ENCODE measurements at regions not wholly inside any gene's neighbourhood (a gene's known extent, or its start where the extent isn't known, plus 50 kb on each side); places are given as distances from the start of the nearest gene placed in this dataset.

- no peak for TF ChIP-seq PLSCR1 (CRISPR knock-in tag; IDR thresholded peaks at IDR 0.05; ENCODE audit: borderline replicate concordance)
- TF ChIP-seq NFYB (CRISPR knock-in tag; IDR thresholded peaks at IDR 0.05), result no peak
- no peak for TF ChIP-seq ZNF329 (CRISPR knock-in tag; IDR thresholded peaks at IDR 0.05; ENCODE audit: low read depth)
- TF ChIP-seq ZNF354B (CRISPR knock-in tag; IDR thresholded peaks at IDR 0.05), result no peak
- no peak for TF ChIP-seq PBX2 (CRISPR knock-in tag; IDR thresholded peaks at IDR 0.05)
- no peak for TF ChIP-seq ZNF546 (CRISPR knock-in tag; conservative IDR thresholded peaks at IDR 0.05)
- TF ChIP-seq ZBTB7B (CRISPR knock-in tag; IDR thresholded peaks at IDR 0.05), result no peak
- TF ChIP-seq ZNF138 (CRISPR knock-in tag; IDR thresholded peaks at IDR 0.05; ENCODE audit: low read depth), result no peak
Measured at GRCh38 chrX:102859550-102859871, 77.6 kb upstream of the RAB40AL start (continued).

GRCh38 chrX:102860235-102860634 lies 76.8 kb upstream of the RAB40AL start:
- H3K4me2 ChIP-seq (ENCODE audit: low read depth, low read length), result no peak overlapping the region
- H3K9me3 ChIP-seq (ENCODE audit: low read length), result no peaks in the 10 kb centered on the region
- H3K79me2 ChIP-seq (ENCODE audit: insufficient read depth, low read length), result no peaks in the 10 kb centered on the region
- no peak overlapping the region for H3K4me3 ChIP-seq (replicated peaks in 1 of 3; ENCODE audit: insufficient read depth in 1 of 3, low read depth in 2 of 3, low read length in 3 of 3)
- BruUV-seq (replicated peaks), result no TSS peak
- FAIRE-seq, result no peak
- no peak for DNase-seq (ENCODE audit: low spot score)
- CTCF ChIA-PET (ENCODE audit: low intra/inter-chr PET ratio, low total read pairs), result no interaction called here
- H3K36me3 ChIP-seq (replicated peaks in 1 of 2; ENCODE audit: control insufficient read depth in 1 of 2, insufficient read depth in 2 of 2, low read length in 2 of 2), result 0 out of 5 replicates have a peak, but pooled peaks cover 0 to 3% of the 10 kb centered on the region in 2 experiments
- no peak for ATAC-seq
- POLR2A ChIA-PET, result no interaction called here
- WGBS (ENCODE audit: low lambda C conversion rate), result 100% methylated on average over 1 of the region's 1 CpG
- intact Hi-C loops (cut with micrococcal nuclease; ENCODE audit: unreplicated experiment), result no loop called here
- TF ChIP-seq NR3C1 (CRISPR knock-in tag; IDR thresholded peaks at IDR 0.05) (no peak), U2AF2 (IDR thresholded peaks at IDR 0.05; ENCODE audit: low read depth, low read length) (no peak), FOXJ3 (CRISPR knock-in tag; IDR thresholded peaks at IDR 0.05; ENCODE audit: borderline replicate concordance) (no peak), MED13 (CRISPR knock-in tag; IDR thresholded peaks at IDR 0.05) (no peak), ZNF776 (CRISPR knock-in tag; IDR thresholded peaks at IDR 0.05) (no peak), ZNF225 (CRISPR knock-in tag; IDR thresholded peaks at IDR 0.05) (no peak), ZNF224 (CRISPR knock-in tag; IDR thresholded peaks at IDR 0.05) (no peak), ZNF20 (CRISPR knock-in tag; IDR thresholded peaks at IDR 0.05) (no peak), ZNF317 (CRISPR knock-in tag; IDR thresholded peaks at IDR 0.05) (no peak), MZF1 (CRISPR knock-in tag; IDR thresholded peaks at IDR 0.05; ENCODE audit: borderline replicate concordance) (no peak), JUND (CRISPR knock-in tag; IDR thresholded peaks at IDR 0.05) (no peak)
- H4K20me1 ChIP-seq (ENCODE audit: insufficient read depth, low read length), result no peaks in the 10 kb centered on the region
- H2AFZ ChIP-seq (ENCODE audit: low read length), result no peak overlapping the region
- no peak overlapping the region for H3K27ac ChIP-seq (ENCODE audit: extremely low read length, insufficient read depth, low read length)
- H3K27me3 ChIP-seq (ENCODE audit: control insufficient read depth in 1 of 2, insufficient read depth in 2 of 2, low read length in 2 of 2), result no peaks in the 10 kb centered on the region
- in situ Hi-C loops (cut with HindIII; ENCODE audit: extremely low pct_ligation_motif_present, low pct_unique_long_range_greater_than_20kb), result no loop called here
- no peaks in the 10 kb centered on the region for H3K4me1 ChIP-seq (ENCODE audit: insufficient read depth, low read length)
- H3K9ac ChIP-seq (ENCODE audit: insufficient read depth, low read depth, low read length), result no peak overlapping the region

All from HepG2 (cell line).